ENCODE measurements at regions not wholly inside any gene's neighbourhood (a gene's known extent, or its start where the extent isn't known, plus 50 kb on each side); places are given as distances from the start of the nearest gene placed in this dataset.

GRCh38 chr4:3852711-3853110 lies 86.5 kb downstream of the ADRA2C start:
- DNase-seq (ENCODE audit: low spot score): no peak

- DNase-seq (ENCODE audit: low spot score): no peak
Measured at GRCh38 chr4:3853388-3854035, 87.3 kb downstream of the ADRA2C start.

GRCh38 chr4:3854661-3855060 lies 88.5 kb downstream of the ADRA2C start:
- no peak for DNase-seq (ENCODE audit: low spot score)

GRCh38 chr4:3855646-3856045 lies 89.5 kb downstream of the ADRA2C start:
- no peak for DNase-seq (ENCODE audit: low spot score)

- DNase-seq (ENCODE audit: low spot score): no peak
Measured at GRCh38 chr4:3856604-3857204, 90.5 kb downstream of the ADRA2C start.

GRCh38 chr4:3857269-3857926 lies 91.2 kb downstream of the ADRA2C start:
- DNase-seq (ENCODE audit: low spot score): no peak

GRCh38 chr4:3858046-3858730 lies 92.0 kb downstream of the ADRA2C start:
- DNase-seq (ENCODE audit: low spot score): no peak

- DNase-seq (ENCODE audit: low spot score): no peak
Measured at GRCh38 chr4:3858765-3859388, 92.7 kb downstream of the ADRA2C start.

- DNase-seq (ENCODE audit: low spot score): no peak
Measured at GRCh38 chr4:3859571-3859970, 93.4 kb downstream of the ADRA2C start.

GRCh38 chr4:3860061-3860912 lies 94.1 kb downstream of the ADRA2C start:
- DNase-seq (ENCODE audit: low spot score): no peak

- no peak for DNase-seq (ENCODE audit: low spot score)
Measured at GRCh38 chr4:3860913-3861636, 94.9 kb downstream of the ADRA2C start.

GRCh38 chr4:3861720-3862639 lies 95.8 kb downstream of the ADRA2C start:
- no peak for DNase-seq (ENCODE audit: low spot score)

- no peak for DNase-seq (ENCODE audit: low spot score)
Measured at GRCh38 chr4:3862640-3863420, 96.6 kb downstream of the ADRA2C start.

GRCh38 chr4:3863841-3864741 lies 97.9 kb downstream of the ADRA2C start:
- DNase-seq (ENCODE audit: low spot score): no peak

- DNase-seq (ENCODE audit: low spot score): no peak
Measured at GRCh38 chr4:3864742-3865721, 98.8 kb downstream of the ADRA2C start.

GRCh38 chr4:3865986-3866812 lies 100.0 kb downstream of the ADRA2C start:
- DNase-seq (ENCODE audit: low spot score): no peak
